ENCODE measurements at regions not wholly inside any gene's neighbourhood (a gene's known extent, or its start where the extent isn't known, plus 50 kb on each side); places are given as distances from the start of the nearest gene placed in this dataset.
A peak's percentile ranks its signal among the peaks of the same experiment; 100 is the strongest.

- peak; percentile 21 for DNase-seq
Measured at GRCh38 chr11:130588471-130588870, 140.0 kb downstream of the ADAMTS15 start.

DNA sequence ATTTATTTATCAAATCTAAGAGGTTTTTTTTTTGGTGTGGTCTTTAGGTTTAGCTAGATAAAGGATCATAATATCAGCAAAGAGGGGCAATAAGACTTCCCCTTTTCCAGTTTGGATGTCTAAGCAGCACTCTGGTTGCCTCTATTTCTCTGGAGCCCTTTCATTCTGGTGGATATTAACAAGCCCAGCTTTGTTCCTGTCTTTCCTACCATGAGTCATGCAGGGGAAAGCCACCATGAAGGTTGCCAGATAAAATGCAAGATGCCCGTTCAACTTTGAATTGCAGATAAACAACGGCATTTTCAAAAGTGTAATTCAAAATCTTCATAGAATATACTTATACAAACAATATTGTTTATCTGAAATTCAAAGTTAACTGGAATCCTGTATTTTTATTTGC, 143.6 kb downstream of the ADAMTS15 start:
- no peak for DNase-seq

- DNase-seq = no peak
Measured at GRCh38 chr11:130593064-130593463, 144.6 kb downstream of the ADAMTS15 start.

GRCh38 chr11:130598433-130598832, 150.0 kb downstream of the ADAMTS15 start:
- no peak for DNase-seq

DNA sequence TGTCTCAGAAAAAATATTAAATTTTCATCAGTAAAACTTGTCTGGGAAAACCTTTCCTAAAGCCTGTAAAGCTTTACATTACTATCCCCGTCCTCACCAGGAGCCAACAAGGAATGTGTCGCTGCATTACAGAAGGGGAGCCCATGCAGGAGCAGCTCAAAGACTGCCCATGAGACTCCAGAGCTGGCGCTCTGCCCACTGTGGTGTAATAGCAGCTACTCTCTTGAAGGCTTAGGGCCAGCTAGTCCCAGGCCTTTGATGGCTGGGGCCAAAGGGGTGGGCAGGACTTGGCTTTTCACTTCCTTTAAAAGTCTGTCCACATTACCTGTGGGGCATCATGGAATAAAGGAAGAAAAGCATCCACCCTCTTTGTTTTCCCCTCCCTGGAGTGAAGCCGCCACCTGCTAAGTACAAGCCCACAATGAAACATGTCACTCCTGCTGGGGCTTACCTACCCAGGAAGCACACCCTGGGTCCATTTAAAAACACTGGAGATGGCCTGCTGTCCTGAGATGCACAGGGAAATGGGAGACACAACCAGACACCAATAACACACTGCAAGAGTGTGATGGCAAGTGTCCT, 150.7 kb downstream of the ADAMTS15 start:
- peak; percentile 54 for DNase-seq

GRCh38 chr11:130600139-130600538, 151.7 kb downstream of the ADAMTS15 start:
- DNase-seq = peak; percentile 29

DNA sequence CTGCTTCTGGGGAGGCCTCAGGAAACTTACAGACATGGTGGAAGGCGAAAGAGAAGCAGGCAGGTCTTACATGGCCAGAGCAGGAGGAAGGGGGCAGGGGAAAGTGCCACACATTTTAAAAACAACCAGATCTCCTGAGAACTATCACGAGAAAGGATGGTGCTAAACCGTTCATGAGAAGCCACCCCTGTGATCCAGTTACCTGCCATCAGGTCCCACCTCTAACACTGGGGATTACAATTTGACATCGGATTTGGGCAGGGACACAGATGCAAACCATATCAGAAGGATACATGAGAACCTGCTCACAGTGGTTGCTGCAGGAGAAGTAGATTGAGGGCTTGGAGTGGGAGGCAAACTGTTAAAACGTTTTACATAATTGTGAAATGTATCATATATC, 152.2 kb downstream of the ADAMTS15 start:
- no peak for DNase-seq

GRCh38 chr11:130601141-130601540, 152.7 kb downstream of the ADAMTS15 start:
- peak; percentile 84 for DNase-seq

GRCh38 chr11:130601764-130602460, 153.5 kb downstream of the ADAMTS15 start:
- no peak for DNase-seq

GRCh38 chr11:130602641-130603334, 154.3 kb downstream of the ADAMTS15 start:
- no peak for DNase-seq

GRCh38 chr11:130603335-130603906, 155.0 kb downstream of the ADAMTS15 start:
- no peak for DNase-seq

GRCh38 chr11:130604606-130605005, 156.2 kb downstream of the ADAMTS15 start:
- no peak for DNase-seq

- no peak for DNase-seq
Measured at GRCh38 chr11:130606178-130606577, 157.7 kb downstream of the ADAMTS15 start.

DNA sequence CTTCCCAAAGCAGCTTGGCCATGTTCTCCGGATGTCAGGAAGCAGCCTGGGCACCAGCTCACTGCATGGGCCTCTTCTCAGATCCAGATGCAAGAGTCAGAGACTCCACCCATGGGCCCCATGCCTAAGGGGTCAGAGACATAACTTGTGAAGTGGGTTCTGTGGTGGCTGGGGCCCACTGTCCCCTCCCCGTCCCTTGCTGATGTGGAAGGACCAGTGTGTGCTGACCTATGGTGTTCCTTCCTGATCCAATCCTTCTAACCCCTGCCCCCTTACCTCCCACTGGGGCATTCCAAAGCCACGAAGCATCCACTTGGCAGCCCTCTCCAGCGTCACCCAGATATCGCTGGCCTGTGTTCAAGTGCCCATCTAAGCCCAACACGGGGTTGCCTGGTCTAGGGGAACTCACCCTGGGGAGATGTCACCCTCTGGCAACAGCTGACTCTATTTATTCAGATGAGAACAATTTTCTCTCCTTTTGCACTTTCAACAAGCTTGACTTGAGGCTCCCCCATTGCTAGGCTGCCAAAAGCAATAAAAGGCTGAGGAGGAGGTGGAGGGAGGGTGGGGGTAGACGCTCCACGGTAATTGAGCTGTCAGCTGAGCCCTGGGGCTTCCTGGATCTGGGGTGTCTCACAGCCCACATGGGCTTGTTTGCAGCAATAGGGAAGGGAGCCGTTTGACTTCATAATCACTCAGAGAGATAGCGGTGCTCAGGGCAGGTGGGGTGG, 158.5 kb downstream of the ADAMTS15 start:
- DNase-seq = peak; percentile 73

GRCh38 chr11:130608287-130608686, 159.8 kb downstream of the ADAMTS15 start:
- no peak for DNase-seq

DNA sequence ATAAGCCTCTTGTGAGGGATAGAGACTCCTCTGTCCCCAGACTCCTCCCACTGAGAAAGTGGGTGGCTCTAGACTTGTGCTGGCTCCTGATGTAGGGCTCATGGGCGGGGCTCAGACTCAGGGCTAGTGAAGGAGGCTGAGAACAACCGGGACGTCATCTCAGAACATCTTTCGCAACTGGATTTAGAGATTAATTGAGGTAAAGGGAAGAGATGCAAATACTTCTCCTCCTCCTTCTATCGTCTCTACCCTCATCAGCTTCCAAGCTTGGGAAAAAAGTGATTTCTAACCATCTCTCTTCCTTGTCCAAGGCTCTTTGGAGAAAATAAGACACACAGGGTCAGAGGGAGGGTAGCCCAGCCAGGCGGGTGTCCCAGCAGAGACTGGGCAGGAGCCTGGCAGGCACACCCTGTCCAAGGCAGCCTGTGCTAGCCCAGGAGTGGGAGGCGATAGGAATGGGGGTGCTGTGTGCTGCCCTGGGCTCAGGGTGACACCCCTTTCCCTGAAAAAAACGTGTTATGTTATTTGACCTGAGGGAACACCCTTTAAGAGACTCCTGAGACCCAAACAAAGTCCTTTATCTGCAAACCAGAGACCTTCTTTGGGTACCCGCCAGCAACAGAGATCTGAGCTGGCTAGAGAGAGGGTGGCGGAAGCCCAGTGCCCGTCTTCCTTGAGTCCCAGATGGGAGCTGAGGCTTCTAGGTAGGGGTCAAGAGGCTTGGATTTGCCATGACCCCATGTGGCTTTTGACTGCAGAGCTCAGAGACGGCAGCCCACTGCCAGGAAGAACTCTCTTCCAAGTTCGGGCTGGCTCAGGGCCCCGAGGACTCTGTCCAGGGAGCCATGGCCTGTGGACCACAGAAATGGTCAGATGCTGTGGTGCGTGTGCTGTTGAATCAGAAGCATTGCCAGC, 160.9 kb downstream of the ADAMTS15 start:
- DNase-seq = no peak

- DNase-seq = peak; percentile 96
Measured at GRCh38 chr11:130611791-130612251, 163.4 kb downstream of the ADAMTS15 start.

- DNase-seq = peak; percentile 93
Measured at GRCh38 chr11:130612291-130612851, 163.9 kb downstream of the ADAMTS15 start.

GRCh38 chr11:130613396-130613795, 165.0 kb downstream of the ADAMTS15 start:
- DNase-seq = no peak

GRCh38 chr11:130614591-130614990, 166.1 kb downstream of the ADAMTS15 start:
- no peak for DNase-seq

GRCh38 chr11:130615561-130615960, 167.1 kb downstream of the ADAMTS15 start:
- no peak for DNase-seq

- DNase-seq = no peak
Measured at GRCh38 chr11:130616573-130616972, 168.1 kb downstream of the ADAMTS15 start.
